Testis (tissue), 2 donors: ENCODE measurements at regions not wholly inside any gene's neighbourhood (a gene's known extent, or its start where the extent isn't known, plus 50 kb on each side); places are given as distances from the start of the nearest gene placed in this dataset.

Experiments used
- DNase-seq: peaks from one replicate; pipeline ENCODE4 v3.0.0-alpha.2; 2019
- H3K27ac ChIP-seq, 2 donors: fragments of 200-600 bp; sonication (generic); one replicate each; pipeline ENCODE4 v1.5.1; 2019
- H3K27me3 ChIP-seq: fragments of 200-600 bp; sonication (generic); one replicate; pipeline ENCODE4 v1.5.1; 2019
- H3K36me3 ChIP-seq: fragments of 200-600 bp; sonication (generic); one replicate; pipeline ENCODE4 v1.5.1; 2017; ENCODE audit warnings: low read depth; ENCODE audit errors: missing control alignments
- H3K4me1 ChIP-seq: fragments of 200-600 bp; sonication (generic); one replicate; pipeline ENCODE4 v1.5.1; 2019
- H3K4me3 ChIP-seq, 2 donors: fragments of 200-600 bp; sonication (generic); one replicate each; pipeline ENCODE4 v1.5.1; 2017 to 2019
- H3K9me3 ChIP-seq: fragments of 200-600 bp; sonication (generic); one replicate; pipeline ENCODE4 v1.5.1; 2017
- CTCF ChIP-seq, 3 experiments: fragments of 450-650 bp in 2 of 3; fragments of 200-600 bp in 1 of 3; sonication (generic) in 1 of 3; IDR thresholded peaks; one replicate each; pipeline ENCODE4 v1.5.1; 2016 to 2019; ENCODE audit warnings: antibody characterized with exemption in 3 of 3, mild to moderate bottlenecking in 2 of 3, moderate library complexity in 1 of 3
- POLR2A ChIP-seq: fragments of 450-650 bp; IDR thresholded peaks from one replicate; pipeline ENCODE4 v1.6.1; 2017; ENCODE audit warnings: antibody characterized with exemption, mild to moderate bottlenecking, moderate library complexity
- WGBS, 2 donors: methylation state at CpG; one replicate each; pipeline ENCODE4 v1.1.5; 2018; 5-methylcytosine and 5-hydroxymethylcytosine counted together
- intact Hi-C: fragments of 100-400 bp; cut with DNase I; formaldehyde crosslinking; loops from one replicate; pipeline ENCODE4 v1.15.1; 2023; ENCODE audit warnings: low total_unique reads
- microRNA-seq, 2 donors: library from miRNA; unstranded; fragments of <30 nt; microRNA quantifications; one replicate each; pipeline ENCODE4, GENCODE V29; 2016; ENCODE audit warnings: borderline number of aligned reads in 2 of 2, borderline replicate concordance in 1 of 2
- small RNA-seq, 2 donors: library from RNA; depleted of rRNA; stranded (forward); fragments of <200 nt; gene quantifications; one replicate each; pipeline ENCODE3, GENCODE V24; 2016

GRCh38 chr2:6793913-6794312, 71.8 kb downstream of the CMPK2 start:
- Histone ChIP-seq H3K36me3 (no peaks in the 10 kb centered on the region), H3K27me3 (no peaks in the 10 kb centered on the region), H3K4me1 (no peaks in the 10 kb centered on the region), H3K4me3 (no peak overlapping the region), H3K9me3 (no peaks in the 10 kb centered on the region), H3K27ac (no peak overlapping the region)
- no peak for DNase-seq
- intact Hi-C loops, result no loop called here
- TF ChIP-seq POLR2A (no peak), CTCF (IDR thresholded peaks at IDR 0.05) (no peak)
- WGBS, 2 donors, result 83 to 86% methylated on average over 6 of the region's 6 CpGs

- H3K4me3 ChIP-seq, result no peak overlapping the region
- no peak overlapping the region for H3K27ac ChIP-seq
- DNase-seq, result no peak
- H3K9me3 ChIP-seq, result no peaks in the 10 kb centered on the region
- TF ChIP-seq CTCF (IDR thresholded peaks at IDR 0.05) (no peak), POLR2A (no peak)
- no peaks in the 10 kb centered on the region for H3K4me1 ChIP-seq
- intact Hi-C loops, result no loop called here
- no peaks in the 10 kb centered on the region for H3K27me3 ChIP-seq
- 81 to 90% methylated on average over 8 of the region's 8 CpGs for WGBS, 2 donors
- H3K36me3 ChIP-seq, result no peaks in the 10 kb centered on the region
These were observed 71.3 kb downstream of the CMPK2 start for GRCh38 chr2:6794448-6794847.

Small RNAs in the stretch of these regions (microRNA-seq; reads per million reads assigned to microRNA genes)
- gene MIR7158 (0 reads per million in 2 donors), gene MIR7515 (0 reads per million in 2 donors)

Small RNAs in the stretch of these regions (small RNA-seq; reads per million reads assigned to genes)
- gene MIR7158, result 0 reads per million in 2 donors
